HG03025 (cell line): ENCODE measurements at regions not wholly inside any gene's neighbourhood (a gene's known extent, or its start where the extent isn't known, plus 50 kb on each side); places are given as distances from the start of the nearest gene placed in this dataset.

Experiments used
- ATAC-seq: cut with Tn5 transposase; IDR thresholded peaks from one replicate; pipeline ENCODE4 v1.9.1; 2021; ENCODE audit warnings: mild to moderate bottlenecking, moderate library complexity; ENCODE audit not compliant: unreplicated experiment, low FRiP score

DNA sequence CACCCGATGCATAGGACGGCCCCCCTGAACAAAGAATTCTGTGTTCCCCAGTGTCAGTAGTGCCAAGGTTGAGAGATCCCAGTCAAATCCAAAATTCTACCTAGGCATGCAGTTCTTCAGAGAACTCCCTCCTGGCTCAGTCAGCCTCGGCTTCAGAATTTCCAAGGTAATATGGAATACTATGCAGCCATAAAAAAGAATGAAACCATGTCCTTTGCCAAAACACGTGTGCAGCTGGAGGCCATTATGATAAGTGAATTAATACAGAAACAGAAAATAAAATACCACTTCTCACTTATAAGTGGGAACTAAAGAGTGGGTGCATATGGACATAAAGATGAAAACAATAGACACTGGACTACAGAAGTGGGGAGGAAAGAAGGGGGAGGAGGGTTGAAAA lies 87.1 kb upstream of the TRIO start:
- ATAC-seq, result no peak

DNA sequence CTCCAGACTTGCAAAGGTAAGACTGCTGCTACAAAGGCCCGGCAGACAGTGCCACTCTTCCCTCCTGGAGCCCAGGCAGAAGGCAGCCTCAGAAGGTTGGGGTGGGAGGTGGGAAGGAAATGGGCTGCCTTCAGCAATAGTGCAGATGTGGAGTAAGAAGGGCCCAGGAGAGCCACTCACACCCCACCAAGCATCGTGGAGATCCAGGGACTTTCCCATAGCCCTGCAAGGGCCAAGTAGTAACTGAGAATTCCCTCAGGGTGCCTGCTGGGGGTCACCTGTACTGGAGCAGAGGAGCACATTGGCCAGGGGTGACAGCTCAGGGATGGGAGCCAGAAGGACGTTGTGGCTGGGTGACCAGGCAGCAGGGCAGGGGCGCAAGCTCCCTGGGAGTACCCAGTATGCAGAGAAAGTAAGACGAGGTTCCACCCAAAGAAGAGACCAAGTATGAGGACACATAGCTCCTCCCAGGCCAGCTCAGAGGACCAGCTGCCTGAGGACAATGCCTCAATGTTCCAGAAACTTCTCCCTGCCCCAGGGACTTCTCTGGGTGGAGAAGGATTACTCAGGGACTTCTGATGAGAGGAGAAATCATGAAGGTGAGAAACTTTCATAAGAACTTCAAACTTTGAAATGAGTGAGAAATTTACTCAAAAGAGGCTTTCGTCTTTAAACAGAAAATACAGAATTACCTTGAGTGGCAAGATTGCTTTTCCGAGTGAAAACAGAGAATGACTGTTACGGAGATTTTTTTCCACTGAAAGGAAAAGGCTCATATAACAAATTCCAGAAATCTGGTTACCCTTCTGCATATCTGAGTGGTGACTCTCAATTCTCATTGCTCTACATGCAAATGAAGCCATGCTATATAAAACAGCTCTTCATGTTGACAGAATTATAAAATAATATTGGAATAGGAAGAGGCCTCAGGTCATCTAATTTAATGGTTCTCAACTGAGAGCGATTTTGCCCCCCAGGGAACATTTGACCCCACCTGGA lies 87.9 kb upstream of the TRIO start:
- no peak for ATAC-seq

- no peak for ATAC-seq
Observed at GRCh38 chr5:14054111-14054854, 88.9 kb upstream of the TRIO start.

GRCh38 chr5:14050821-14051220 lies 92.3 kb upstream of the TRIO start:
- ATAC-seq, result no peak

GRCh38 chr5:14048434-14048833 lies 94.7 kb upstream of the TRIO start:
- no peak for ATAC-seq

DNA sequence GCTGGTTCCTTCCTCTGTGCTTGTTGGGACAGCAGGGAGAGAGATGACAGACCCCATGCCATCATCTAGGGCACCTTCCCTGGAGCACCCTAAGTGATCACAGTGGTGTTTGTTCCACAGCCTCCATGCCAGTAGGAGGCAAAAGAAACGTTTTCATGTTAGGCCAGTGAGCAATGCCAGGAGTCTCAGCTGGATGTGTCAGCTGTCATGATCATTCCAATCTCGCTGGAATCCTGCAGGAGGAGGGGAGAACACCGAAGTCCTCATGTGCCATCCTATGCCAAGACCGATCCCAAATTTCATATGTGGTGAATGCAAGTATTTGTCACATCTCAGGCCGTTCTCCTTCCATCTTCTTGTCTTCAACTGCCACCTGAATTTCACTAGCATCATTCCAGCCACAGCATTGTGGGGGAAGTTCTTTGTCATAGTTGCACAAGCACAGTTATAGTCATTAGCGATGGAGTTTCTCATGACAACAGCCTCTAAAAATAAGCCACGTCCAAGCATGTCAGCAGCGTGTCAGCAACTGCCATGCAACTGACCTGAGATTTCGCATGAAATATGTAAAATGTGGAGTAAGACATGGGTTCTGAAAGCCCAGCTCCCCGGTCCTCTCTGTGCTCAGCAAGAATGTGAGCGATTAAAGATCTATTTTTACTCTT lies 97.2 kb upstream of the DNAH5 start:
- no peak for ATAC-seq

- no peak for ATAC-seq
Observed at GRCh38 chr5:14040542-14040941, 96.1 kb upstream of the DNAH5 start.

DNA sequence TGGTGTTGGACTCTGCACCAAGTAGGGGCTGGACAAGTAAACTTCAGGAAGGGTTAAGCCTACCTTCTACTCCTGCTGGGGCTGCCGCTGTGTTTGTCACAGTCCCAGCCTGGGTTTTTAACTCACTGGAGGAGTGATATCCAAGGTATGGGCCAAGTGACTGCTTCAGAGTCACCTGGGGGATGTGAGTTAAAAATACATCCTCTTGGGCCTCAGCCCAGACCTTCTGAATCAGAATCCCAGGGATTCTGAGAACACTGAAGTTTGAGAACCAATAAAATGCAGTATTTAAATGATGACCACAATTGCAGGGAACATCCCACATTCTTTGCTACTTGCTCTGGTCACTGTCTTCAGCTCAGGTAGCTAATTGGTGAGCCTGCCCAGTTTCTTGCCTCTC lies 95.1 kb upstream of the DNAH5 start:
- ATAC-seq, result no peak

- no peak for ATAC-seq
Observed at GRCh38 chr5:14039063-14039462, 94.6 kb upstream of the DNAH5 start.

GRCh38 chr5:14038341-14038959 lies 94.0 kb upstream of the DNAH5 start:
- ATAC-seq, result no peak

GRCh38 chr5:14036947-14037346 lies 92.5 kb upstream of the DNAH5 start:
- ATAC-seq, result no peak

- no peak for ATAC-seq
Observed at GRCh38 chr5:14036514-14036913, 92.0 kb upstream of the DNAH5 start.

GRCh38 chr5:14035859-14036503 lies 91.5 kb upstream of the DNAH5 start:
- no peak for ATAC-seq

- ATAC-seq, result no peak
Observed at GRCh38 chr5:14034963-14035362, 90.5 kb upstream of the DNAH5 start.

- ATAC-seq, result no peak
Observed at GRCh38 chr5:14032918-14033317, 88.4 kb upstream of the DNAH5 start.

GRCh38 chr5:14028938-14029584 lies 84.6 kb upstream of the DNAH5 start:
- no peak for ATAC-seq

DNA sequence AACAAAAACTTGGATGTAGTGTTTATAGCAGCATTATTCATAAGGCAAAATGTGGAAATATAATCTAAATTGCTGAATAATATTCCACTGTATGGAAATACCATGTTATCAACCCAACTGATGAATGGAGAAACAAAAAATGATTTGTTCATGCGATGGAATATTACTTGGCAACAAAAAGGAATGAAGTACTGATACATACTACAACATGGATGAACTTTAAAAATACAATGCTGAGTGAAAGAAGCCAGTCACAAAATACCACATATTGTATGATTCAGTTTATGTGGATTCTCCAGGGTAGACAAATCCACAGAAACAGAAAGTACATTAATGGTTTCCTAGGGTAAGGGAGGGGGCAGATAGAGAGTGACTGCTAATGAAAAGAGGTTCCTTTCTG lies 83.7 kb upstream of the DNAH5 start:
- no peak for ATAC-seq

GRCh38 chr5:14025569-14026286 lies 81.2 kb upstream of the DNAH5 start:
- ATAC-seq, result no peak

- ATAC-seq, result no peak
Observed at GRCh38 chr5:14022971-14023370, 78.5 kb upstream of the DNAH5 start.
